Mucosa of descending colon (tissue), 3 donors: ENCODE measurements at regions not wholly inside any gene's neighbourhood (a gene's known extent, or its start where the extent isn't known, plus 50 kb on each side); places are given as distances from the start of the nearest gene placed in this dataset.

ENCODE experiments used
- ATAC-seq: fragments of 200-7000 bp; cut with Tn5 transposase; one replicate; pipeline ENCODE4 v1.9.1; 2020; ENCODE audit warnings: mild to moderate bottlenecking, moderate library complexity
- DNase-seq, 3 donors: peaks; one replicate each; pipeline ENCODE4 v3.0.0-alpha.2; 2020
- H3K36me3 ChIP-seq: fragments of 200-600 bp; one replicate; pipeline ENCODE4 v1.8.0; 2021; ENCODE audit warnings: low read depth, mild to moderate bottlenecking
- H3K4me1 ChIP-seq: fragments of 200-600 bp; one replicate; pipeline ENCODE4 v1.8.0; 2021; ENCODE audit warnings: low read depth, mild to moderate bottlenecking
- H3K4me3 ChIP-seq: fragments of 200-600 bp; one replicate; pipeline ENCODE4 v1.8.0; 2021; ENCODE audit warnings: mild to moderate bottlenecking
- H3K9me3 ChIP-seq: fragments of 200-600 bp; one replicate; pipeline ENCODE4 v1.8.0; 2021; ENCODE audit warnings: mild to moderate bottlenecking
- CTCF ChIP-seq: fragments of 200-600 bp; IDR thresholded peaks from one replicate; pipeline ENCODE4 v1.8.0; 2022; ENCODE audit warnings: antibody characterized with exemption, mild to moderate bottlenecking
- intact Hi-C, 2 donors: fragments of 100-400 bp; cut with DNase I in 1 of 2; cut with micrococcal nuclease in 1 of 2; formaldehyde crosslinking; loops; one replicate each; pipeline versions ENCODE4 v1.11.0 to v1.11.1; 2022; cut with DNase I, micrococcal nuclease
- donor health status: DM: no; HTN: no; CAD: no; lungs with moderate emphysema.
- donor health status: DM: no; HTN: no; CAD: no.
- donor health status: DM: no; HTN: yes; CAD: no.

DNA sequence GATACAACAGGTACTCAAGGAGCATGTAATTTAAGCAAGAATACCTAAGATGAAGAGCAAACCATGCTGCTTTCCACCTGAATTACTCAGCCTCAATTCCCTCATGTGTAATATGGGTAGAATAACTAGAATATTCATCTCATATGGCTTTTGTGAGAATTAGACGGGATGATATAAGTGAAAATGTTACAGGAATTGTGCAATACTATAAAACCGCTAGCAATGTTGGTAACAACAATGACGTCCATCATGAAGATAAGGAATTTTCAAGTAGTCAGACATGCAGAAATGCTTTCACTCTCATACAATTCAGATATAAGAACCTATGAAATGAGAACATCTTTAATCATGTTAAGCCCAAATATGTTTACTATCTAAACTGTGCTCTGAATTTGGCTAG lies 2106.6 kb upstream of the CELF4 start:
- H3K4me1 ChIP-seq: no peaks in the 10 kb centered on the region
- H3K9me3 ChIP-seq: no peaks in the 10 kb centered on the region
- DNase-seq (no peak), ATAC-seq (no peak)
- H3K36me3 ChIP-seq: no peaks in the 10 kb centered on the region
- intact Hi-C loops: no loop called here
- no peak for TF ChIP-seq CTCF
- no peak overlapping the region for H3K4me3 ChIP-seq

GRCh38 chr18:39667905-39668304 lies 2102.3 kb upstream of the CELF4 start:
- H3K4me3 ChIP-seq: no peak overlapping the region
- ATAC-seq (no peak), DNase-seq (no peak)
- no peaks in the 10 kb centered on the region for H3K9me3 ChIP-seq
- TF ChIP-seq CTCF: no peak
- H3K4me1 ChIP-seq: no peaks in the 10 kb centered on the region
- H3K36me3 ChIP-seq: no peaks in the 10 kb centered on the region
- intact Hi-C loops: no loop called here

DNA sequence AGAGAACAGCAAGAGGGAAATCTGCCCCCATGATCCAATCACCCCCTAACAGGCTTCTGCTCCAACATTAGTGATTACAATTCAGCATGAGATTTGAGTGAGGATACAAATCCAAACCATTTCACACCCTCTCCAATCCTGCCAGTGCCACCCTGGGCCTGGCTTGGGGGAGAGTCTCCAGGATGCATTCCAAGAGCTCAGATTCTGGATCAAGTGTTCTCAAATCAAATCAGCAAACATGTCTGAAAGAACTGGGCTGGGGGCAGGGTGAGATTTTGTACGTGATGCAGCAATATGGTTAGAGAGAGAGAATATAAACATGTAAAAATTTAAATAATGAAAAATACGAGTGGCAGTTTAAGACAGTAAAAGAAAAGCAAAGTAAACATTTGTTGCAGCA lies 2100.9 kb upstream of the CELF4 start:
- H3K4me3 ChIP-seq: no peak overlapping the region
- no peak for TF ChIP-seq CTCF
- H3K4me1 ChIP-seq: no peaks in the 10 kb centered on the region
- no peaks in the 10 kb centered on the region for H3K36me3 ChIP-seq
- no peaks in the 10 kb centered on the region for H3K9me3 ChIP-seq
- no peak for ATAC-seq
- intact Hi-C loops: no loop called here
- no peak for DNase-seq

- ATAC-seq: no peak
- DNase-seq: no peak
- no peaks in the 10 kb centered on the region for H3K4me1 ChIP-seq
- H3K4me3 ChIP-seq: no peak overlapping the region
- intact Hi-C loops: no loop called here
- no peak for TF ChIP-seq CTCF
- H3K9me3 ChIP-seq: no peaks in the 10 kb centered on the region
- H3K36me3 ChIP-seq: no peaks in the 10 kb centered on the region
These were observed 2096.3 kb upstream of the CELF4 start for GRCh38 chr18:39661856-39662366.

DNA sequence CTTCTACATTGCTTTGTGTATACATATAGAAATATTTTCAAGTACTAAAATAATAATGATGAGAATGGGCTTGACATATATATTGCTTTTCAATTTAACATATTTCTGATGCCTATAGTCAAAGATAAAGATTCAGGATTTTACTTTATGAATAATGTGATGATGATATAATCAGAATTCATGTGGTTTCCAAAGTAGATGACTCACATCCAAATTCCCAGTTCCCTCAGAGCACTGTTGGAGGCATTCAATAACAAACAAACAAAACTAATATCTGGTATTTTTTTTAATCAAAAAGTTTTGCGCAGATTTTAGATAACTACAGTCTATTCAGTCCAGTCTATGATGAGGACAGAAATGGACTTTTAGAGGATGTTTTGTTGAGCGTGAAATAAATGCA lies 2094.5 kb upstream of the CELF4 start:
- Histone ChIP-seq H3K4me3 (no peak overlapping the region), H3K36me3 (no peaks in the 10 kb centered on the region), H3K4me1 (no peaks in the 10 kb centered on the region), H3K9me3 (no peaks in the 10 kb centered on the region)
- ATAC-seq (no peak), DNase-seq (no peak)
- intact Hi-C loops: no loop called here
- no peak for TF ChIP-seq CTCF

- ATAC-seq: no peak
- no peak for DNase-seq
- intact Hi-C loops: no loop called here
- no peaks in the 10 kb centered on the region for H3K36me3 ChIP-seq
- no peaks in the 10 kb centered on the region for H3K4me1 ChIP-seq
- TF ChIP-seq CTCF: no peak
- no peak overlapping the region for H3K4me3 ChIP-seq
- H3K9me3 ChIP-seq: no peaks in the 10 kb centered on the region
These were observed 2089.7 kb upstream of the CELF4 start for GRCh38 chr18:39655341-39655740.
